Natural killer cell treated with Interleukin-12 subunit alpha and Interleukin-12 subunit beta and Interleukin-15 and Interleukin-18, amount 100 ng/mL, for 72 hours (primary cell): ENCODE measurements at regions not wholly inside any gene's neighbourhood (a gene's known extent, or its start where the extent isn't known, plus 50 kb on each side); places are given as distances from the start of the nearest gene placed in this dataset.
"Not testable (repeated sequence)": the region's sequence is repeated elsewhere in the genome, so short reads cannot be mapped to it uniquely, and the experiment has no call there.

Experiments
- ATAC-seq, 2 donors: fragments of 150-1000 bp; cut with Tn5 transposase in 1 of 2; sonication (Bioruptor Pico), chemical (Tn5 transposase) in 1 of 2; 2 replicates each; pipeline ENCODE4 v1.10.0; 2021
- DNase-seq: peaks from one replicate; pipeline ENCODE4 v3.0.0; 2022; ENCODE audit warnings: low spot score
- H3K27ac Mint-ChIP-seq, 2 donors: 1 replicate in 1 of 2; 2 replicates in 1 of 2; pipeline ENCODE4 v1.8.0; 2022; ENCODE audit warnings: mixed read lengths in 2 of 2, mild to moderate bottlenecking in 1 of 2, moderate library complexity in 1 of 2
- H3K27me3 Mint-ChIP-seq, 2 donors: 1 replicate in 1 of 2; 2 replicates in 1 of 2; pipeline ENCODE4 v1.8.0; 2022; ENCODE audit warnings: mixed read lengths in 2 of 2
- H3K36me3 Mint-ChIP-seq: one replicate; pipeline ENCODE4 v1.8.0; 2022; ENCODE audit warnings: mixed read lengths
- H3K4me1 Mint-ChIP-seq, 2 donors: 1 replicate in 1 of 2; 2 replicates in 1 of 2; pipeline ENCODE4 v1.8.0; 2022; ENCODE audit warnings: low read depth in 2 of 2, mixed read lengths in 2 of 2, mild to moderate bottlenecking in 1 of 2
- H3K4me3 Mint-ChIP-seq: one replicate; pipeline ENCODE4 v1.8.0; 2022; ENCODE audit warnings: mixed read lengths
- H3K9me3 Mint-ChIP-seq: 2 replicates; pipeline ENCODE4 v1.8.0; 2022; ENCODE audit warnings: mixed read lengths

- H3K4me3 Mint-ChIP-seq, result no peak overlapping the region
- H3K27me3 Mint-ChIP-seq, result no peaks in the 10 kb centered on the region
- no peaks in the 10 kb centered on the region for H3K4me1 Mint-ChIP-seq
- no peak for ATAC-seq
- no peaks in the 10 kb centered on the region for H3K36me3 Mint-ChIP-seq
- no peak for DNase-seq
- no peak overlapping the region for H3K27ac Mint-ChIP-seq
- H3K9me3 Mint-ChIP-seq, result peaks cover 10% of the 10 kb centered on the region
These were observed 667.5 kb upstream of the TMEM132C start for GRCh38 chr12:127599436-127599835.

GRCh38 chr12:127600211-127600610 lies 666.8 kb upstream of the TMEM132C start:
- Mint-ChIP-seq H3K27ac (no peak overlapping the region), H3K36me3 (no peaks in the 10 kb centered on the region), H3K27me3 (no peaks in the 10 kb centered on the region), H3K4me3 (no peak overlapping the region), H3K9me3 (peaks cover 7% of the 10 kb centered on the region), H3K4me1 (no peaks in the 10 kb centered on the region)
- DNase-seq (no peak), ATAC-seq (no peak)

- H3K27ac Mint-ChIP-seq, result no peak overlapping the region
- H3K4me3 Mint-ChIP-seq, result no peak overlapping the region
- H3K36me3 Mint-ChIP-seq, result no peaks in the 10 kb centered on the region
- H3K4me1 Mint-ChIP-seq, result no peaks in the 10 kb centered on the region
- DNase-seq, result no peak
- peaks cover 21% of the 10 kb centered on the region for H3K9me3 Mint-ChIP-seq
- no peak for ATAC-seq
- H3K27me3 Mint-ChIP-seq, result peaks cover 0 to 9% of the 10 kb centered on the region in 2 donors
These were observed 660.4 kb upstream of the TMEM132C start for GRCh38 chr12:127606476-127607015.

- no peak overlapping the region for H3K27ac Mint-ChIP-seq
- no peak for DNase-seq
- H3K36me3 Mint-ChIP-seq, result no peaks in the 10 kb centered on the region
- no peaks in the 10 kb centered on the region for H3K4me1 Mint-ChIP-seq
- peaks cover 0 to 9% of the 10 kb centered on the region in 2 donors for H3K27me3 Mint-ChIP-seq
- no peak overlapping the region for H3K4me3 Mint-ChIP-seq
- H3K9me3 Mint-ChIP-seq, result peaks cover 24% of the 10 kb centered on the region
- ATAC-seq, result no peak
These were observed 659.7 kb upstream of the TMEM132C start for GRCh38 chr12:127607146-127607725.

- peaks cover 24% of the 10 kb centered on the region for H3K9me3 Mint-ChIP-seq
- not testable (repeated sequence) for H3K27ac Mint-ChIP-seq, ATAC-seq, H3K4me1 Mint-ChIP-seq, H3K27me3 Mint-ChIP-seq, H3K4me3 Mint-ChIP-seq, H3K36me3 Mint-ChIP-seq, DNase-seq
These were observed 658.6 kb upstream of the TMEM132C start for GRCh38 chr12:127608359-127608758.

- H3K27ac Mint-ChIP-seq, result no peak overlapping the region
- ATAC-seq, result no peak
These were observed 653.9 kb upstream of the TMEM132C start for GRCh38 chr12:127613056-127613455.

GRCh38 chr12:127619869-127620734 lies 646.9 kb upstream of the TMEM132C start:
- Mint-ChIP-seq H3K27ac (no peak overlapping the region), H3K4me1 (no peaks in the 10 kb centered on the region), H3K4me3 (no peak overlapping the region), H3K9me3 (no peaks in the 10 kb centered on the region), H3K27me3 (peaks cover 0 to 7% of the 10 kb centered on the region in 2 donors), H3K36me3 (no peaks in the 10 kb centered on the region)
- DNase-seq, result no peak
- no peak for ATAC-seq

More at GRCh38 chr12:127613056-127613455, 653.9 kb upstream of the TMEM132C start:
- H3K36me3 Mint-ChIP-seq, result no peaks in the 10 kb centered on the region
- no peak for DNase-seq
- peaks cover 0 to 9% of the 10 kb centered on the region in 2 donors for H3K27me3 Mint-ChIP-seq
- peaks cover 10% of the 10 kb centered on the region for H3K9me3 Mint-ChIP-seq
- no peaks in the 10 kb centered on the region for H3K4me1 Mint-ChIP-seq
- H3K4me3 Mint-ChIP-seq, result no peak overlapping the region

- no peak overlapping the region for H3K4me3 Mint-ChIP-seq
These were observed 646.1 kb upstream of the TMEM132C start for GRCh38 chr12:127620735-127621355.

GRCh38 chr12:127621366-127621765 lies 645.6 kb upstream of the TMEM132C start:
- Mint-ChIP-seq H3K27me3 (peaks cover 0 to 7% of the 10 kb centered on the region in 2 donors), H3K9me3 (no peaks in the 10 kb centered on the region), H3K4me3 (no peak overlapping the region), H3K27ac (no peak overlapping the region), H3K36me3 (no peaks in the 10 kb centered on the region), H3K4me1 (no peaks in the 10 kb centered on the region)
- peak in 1 of 2 donors; percentile 43 for ATAC-seq
- no peak for DNase-seq

More at GRCh38 chr12:127620735-127621355, 646.1 kb upstream of the TMEM132C start:
- no peak for DNase-seq
- Mint-ChIP-seq H3K4me1 (no peaks in the 10 kb centered on the region), H3K9me3 (no peaks in the 10 kb centered on the region), H3K27ac (no peak overlapping the region), H3K27me3 (peaks cover 0 to 7% of the 10 kb centered on the region in 2 donors), H3K36me3 (no peaks in the 10 kb centered on the region)
- ATAC-seq, result no peak

GRCh38 chr12:127623362-127623761 lies 643.6 kb upstream of the TMEM132C start:
- H3K9me3 Mint-ChIP-seq, result no peaks in the 10 kb centered on the region
- DNase-seq, result no peak
- no peak overlapping the region for H3K4me3 Mint-ChIP-seq
- no peak for ATAC-seq
- no peaks in the 10 kb centered on the region for H3K4me1 Mint-ChIP-seq
- H3K36me3 Mint-ChIP-seq, result no peaks in the 10 kb centered on the region
- peaks cover 0 to 7% of the 10 kb centered on the region in 2 donors for H3K27me3 Mint-ChIP-seq
- no peak overlapping the region for H3K27ac Mint-ChIP-seq

- H3K9me3 Mint-ChIP-seq, result no peaks in the 10 kb centered on the region
- no peaks in the 10 kb centered on the region for H3K4me1 Mint-ChIP-seq
- H3K36me3 Mint-ChIP-seq, result no peaks in the 10 kb centered on the region
- H3K27ac Mint-ChIP-seq, result no peak overlapping the region
- peaks cover 0 to 7% of the 10 kb centered on the region in 2 donors for H3K27me3 Mint-ChIP-seq
- DNase-seq (no peak), ATAC-seq (no peak)
- no peak overlapping the region for H3K4me3 Mint-ChIP-seq
These were observed 641.7 kb upstream of the TMEM132C start for GRCh38 chr12:127625176-127625771.

- H3K4me1 Mint-ChIP-seq, result no peaks in the 10 kb centered on the region
- no peak for DNase-seq
- no peak overlapping the region for H3K4me3 Mint-ChIP-seq
- no peaks in the 10 kb centered on the region for H3K36me3 Mint-ChIP-seq
- no peak overlapping the region for H3K27ac Mint-ChIP-seq
- no peak for ATAC-seq
- no peaks in the 10 kb centered on the region for H3K27me3 Mint-ChIP-seq
- H3K9me3 Mint-ChIP-seq, result peaks cover 5% of the 10 kb centered on the region
These were observed 638.3 kb upstream of the TMEM132C start for GRCh38 chr12:127628645-127629044.

- H3K4me3 Mint-ChIP-seq, result no peak overlapping the region
- no peaks in the 10 kb centered on the region for H3K27me3 Mint-ChIP-seq
- H3K9me3 Mint-ChIP-seq, result peaks cover 5% of the 10 kb centered on the region
- H3K36me3 Mint-ChIP-seq, result no peaks in the 10 kb centered on the region
- H3K27ac Mint-ChIP-seq, result no peak overlapping the region
- no peaks in the 10 kb centered on the region for H3K4me1 Mint-ChIP-seq
- ATAC-seq (no peak), DNase-seq (no peak)
These were observed 637.7 kb upstream of the TMEM132C start for GRCh38 chr12:127629066-127629820.
